A172 (cell line): ENCODE measurements at regions not wholly inside any gene's neighbourhood (a gene's known extent, or its start where the extent isn't known, plus 50 kb on each side); places are given as distances from the start of the nearest gene placed in this dataset.

ENCODE experiments used
- DNase-seq: peaks from one replicate; pipeline ENCODE4 v3.0.0-alpha.2; 2015; ENCODE audit warnings: low spot score

- DNase-seq = peak; percentile 54
Measured at GRCh38 chr5:117220730-117221129, 646.1 kb upstream of the SEMA6A start.

GRCh38 chr5:117218789-117219188 is 644.2 kb upstream of the SEMA6A start:
- no peak for DNase-seq

- no peak for DNase-seq
Measured at GRCh38 chr5:117212866-117213265, 638.2 kb upstream of the SEMA6A start.

- no peak for DNase-seq
Measured at GRCh38 chr5:117210796-117211195, 636.2 kb upstream of the SEMA6A start.

GRCh38 chr5:117209479-117209878 is 634.9 kb upstream of the SEMA6A start:
- DNase-seq = no peak

- no peak for DNase-seq
Measured at GRCh38 chr5:117207088-117207668, 632.6 kb upstream of the SEMA6A start.

GRCh38 chr5:117205894-117206293 is 631.3 kb upstream of the SEMA6A start:
- DNase-seq = no peak

GRCh38 chr5:117204926-117205869 is 630.6 kb upstream of the SEMA6A start:
- DNase-seq = no peak

- DNase-seq = no peak
Measured at GRCh38 chr5:117204404-117204803, 629.8 kb upstream of the SEMA6A start.

GRCh38 chr5:117203584-117203983 is 629.0 kb upstream of the SEMA6A start:
- no peak for DNase-seq

- no peak for DNase-seq
Measured at GRCh38 chr5:117201001-117201400, 626.4 kb upstream of the SEMA6A start.

- no peak for DNase-seq
Measured at GRCh38 chr5:117195076-117195475, 620.5 kb upstream of the SEMA6A start.

GRCh38 chr5:117191251-117191650 is 616.6 kb upstream of the SEMA6A start:
- no peak for DNase-seq

GRCh38 chr5:117189784-117190183 is 615.2 kb upstream of the SEMA6A start:
- DNase-seq = no peak

- no peak for DNase-seq
Measured at GRCh38 chr5:117188211-117188610, 613.6 kb upstream of the SEMA6A start.

GRCh38 chr5:117186751-117187150 is 612.1 kb upstream of the SEMA6A start:
- no peak for DNase-seq

- DNase-seq = no peak
Measured at GRCh38 chr5:117183326-117183725, 608.7 kb upstream of the SEMA6A start.

- no peak for DNase-seq
Measured at GRCh38 chr5:117182104-117182503, 607.5 kb upstream of the SEMA6A start.

GRCh38 chr5:117177302-117177701 is 602.7 kb upstream of the SEMA6A start:
- no peak for DNase-seq

- no peak for DNase-seq
Measured at GRCh38 chr5:117165068-117165467, 590.4 kb upstream of the SEMA6A start.

GRCh38 chr5:117161718-117162335 is 587.2 kb upstream of the SEMA6A start:
- DNase-seq = no peak

GRCh38 chr5:117160391-117160790 is 585.8 kb upstream of the SEMA6A start:
- no peak for DNase-seq

GRCh38 chr5:117149312-117149711 is 574.7 kb upstream of the SEMA6A start:
- no peak for DNase-seq
